Upper lobe of left lung (tissue), 6 donors: ENCODE measurements at regions not wholly inside any gene's neighbourhood (a gene's known extent, or its start where the extent isn't known, plus 50 kb on each side); places are given as distances from the start of the nearest gene placed in this dataset.

Experiments used
- ATAC-seq, 2 donors: fragments of 200-7000 bp; cut with Tn5 transposase; one replicate each; pipeline ENCODE4 v1.9.1; 2022; ENCODE audit warnings: mild to moderate bottlenecking in 2 of 2, moderate library complexity in 2 of 2; ENCODE audit not compliant: low FRiP score in 2 of 2
- DNase-seq, 2 donors: peaks; one replicate each; pipeline ENCODE4 v3.0.0-alpha.2; 2019 to 2020
- H3K27ac ChIP-seq, 4 donors: fragments of 200-600 bp; sonication (generic); one replicate each; pipeline ENCODE4 v1.5.1; 2016 to 2019
- H3K27me3 ChIP-seq, 4 donors: fragments of 200-600 bp; sonication (generic); one replicate each; pipeline ENCODE4 v1.5.1; 2017 to 2019
- H3K36me3 ChIP-seq, 4 donors: fragments of 200-600 bp; sonication (generic); one replicate each; pipeline ENCODE4 v1.5.1; 2016 to 2019
- H3K4me1 ChIP-seq, 4 donors: fragments of 200-600 bp; sonication (generic); one replicate each; pipeline ENCODE4 v1.5.1; 2018 to 2019
- H3K4me3 ChIP-seq, 4 donors: fragments of 200-600 bp; sonication (generic); one replicate each; pipeline ENCODE4 v1.5.1; 2017 to 2019; ENCODE audit warnings: mild to moderate bottlenecking in 2 of 4, moderate library complexity in 1 of 4
- H3K9me3 ChIP-seq, 4 donors: fragments of 200-600 bp; sonication (generic); one replicate each; pipeline ENCODE4 v1.5.1; 2018 to 2019
- CTCF ChIP-seq, 6 experiments: fragments of 450-650 bp in 4 of 6; fragments of 200-600 bp in 2 of 6; sonication (generic) in 2 of 6; IDR thresholded peaks; one replicate each; pipeline ENCODE4 v1.5.1; 2016 to 2019; ENCODE audit warnings: antibody characterized with exemption in 6 of 6
- EP300 ChIP-seq, 4 donors: sonication (generic); formaldehyde crosslinking; IDR thresholded peaks; one replicate each; pipeline ENCODE4 v1.5.1; 2017; ENCODE audit warnings: antibody characterized with exemption in 4 of 4, control low read depth in 2 of 4
- POLR2A ChIP-seq, 4 donors: fragments of 450-650 bp; IDR thresholded peaks; one replicate each; pipeline ENCODE4 v1.5.1; 2016 to 2017; ENCODE audit warnings: antibody characterized with exemption in 4 of 4, mild to moderate bottlenecking in 2 of 4
- POLR2AphosphoS5 ChIP-seq, 2 donors: sonication (generic); formaldehyde crosslinking; IDR thresholded peaks; one replicate each; pipeline ENCODE4 v1.5.1; 2017; ENCODE audit warnings: antibody characterized with exemption in 2 of 2
- WGBS, 2 donors: methylation state at CpG; one replicate each; pipeline ENCODE4 v1.1.5; 2017 to 2018; 5-methylcytosine and 5-hydroxymethylcytosine counted together
- donor health status: DM: no; HTN: no; CAD: no; lungs with moderate emphysema.
- donor health status: DM: no; HTN: yes; CAD: no; lungs with severe emphysema.

- TF ChIP-seq POLR2A (IDR thresholded peaks at IDR 0.05) (no peak), EP300 (IDR thresholded peaks at IDR 0.05) (no peak), POLR2AphosphoS5 (IDR thresholded peaks at IDR 0.05) (no peak), CTCF (IDR thresholded peaks at IDR 0.05) (no peak)
- no peak for DNase-seq
- Histone ChIP-seq H3K9me3 (no peaks in the 10 kb centered on the region), H3K4me3 (no peak overlapping the region), H3K27ac (no peak overlapping the region), H3K27me3 (no peaks in the 10 kb centered on the region), H3K36me3 (no peaks in the 10 kb centered on the region), H3K4me1 (peaks cover 51 to 59% (median 57%) of the 10 kb centered on the region in 4 donors)
- WGBS, 2 donors = 88 to 89% methylated on average over 6 to 7 of the region's 7 CpGs
- ATAC-seq = no peak
These were observed 93.4 kb upstream of the GSE1 start for GRCh38 chr16:85519540-85520231.

- DNase-seq = peak in 1 of 2 donors; percentile 93
- H3K27ac ChIP-seq = peak overlapping the region in 3 of 4 donors; percentile 2 to 61 (median 59)
- no peaks in the 10 kb centered on the region for H3K36me3 ChIP-seq
- no peak overlapping the region for H3K4me3 ChIP-seq
- H3K4me1 ChIP-seq = peaks cover 44 to 55% (median 51%) of the 10 kb centered on the region in 4 donors
- 74 to 90% methylated on average over 20 of the region's 20 CpGs for WGBS, 2 donors
- ATAC-seq = peak; percentile 50 to 69
- peak in 1 of 2 donors; percentile 71 for TF ChIP-seq POLR2AphosphoS5 (IDR thresholded peaks at IDR 0.05)
- peak in 2 of 6 experiments; percentile 11 to 21 for TF ChIP-seq CTCF (IDR thresholded peaks at IDR 0.05)
- no peak for TF ChIP-seq POLR2A (IDR thresholded peaks at IDR 0.05)
- peak in 1 of 4 donors; percentile 74 for TF ChIP-seq EP300 (IDR thresholded peaks at IDR 0.05)
- H3K27me3 ChIP-seq = no peaks in the 10 kb centered on the region
- no peaks in the 10 kb centered on the region for H3K9me3 ChIP-seq
These were observed 92.1 kb upstream of the GSE1 start for GRCh38 chr16:85520853-85521521.

- H3K9me3 ChIP-seq = no peaks in the 10 kb centered on the region
- DNase-seq (no peak), ATAC-seq (no peak)
- H3K27ac ChIP-seq = peak overlapping the region in 2 of 4 donors; percentile 59 to 61
- no peak for TF ChIP-seq CTCF (IDR thresholded peaks at IDR 0.05)
- no peak for TF ChIP-seq EP300 (IDR thresholded peaks at IDR 0.05)
- TF ChIP-seq POLR2AphosphoS5 (IDR thresholded peaks at IDR 0.05) = no peak
- TF ChIP-seq POLR2A (IDR thresholded peaks at IDR 0.05) = no peak
- no peaks in the 10 kb centered on the region for H3K36me3 ChIP-seq
- H3K4me1 ChIP-seq = peaks cover 45 to 56% (median 51%) of the 10 kb centered on the region in 4 donors
- H3K4me3 ChIP-seq = no peak overlapping the region
- H3K27me3 ChIP-seq = no peaks in the 10 kb centered on the region
- 66 to 67% methylated on average over 9 to 16 of the region's 21 CpGs for WGBS, 2 donors
These were observed 91.4 kb upstream of the GSE1 start for GRCh38 chr16:85521552-85522307.

GRCh38 chr16:85522308-85522841 is 90.7 kb upstream of the GSE1 start:
- DNase-seq (no peak), ATAC-seq (no peak)
- H3K9me3 ChIP-seq = no peaks in the 10 kb centered on the region
- no peaks in the 10 kb centered on the region for H3K27me3 ChIP-seq
- H3K27ac ChIP-seq = peak overlapping the region in 2 of 4 donors; percentile 9 to 61
- WGBS, 2 donors = 85 to 96% methylated on average over 12 of the region's 13 CpGs
- TF ChIP-seq CTCF (IDR thresholded peaks at IDR 0.05) (no peak), POLR2AphosphoS5 (IDR thresholded peaks at IDR 0.05) (no peak), POLR2A (IDR thresholded peaks at IDR 0.05) (no peak), EP300 (IDR thresholded peaks at IDR 0.05) (no peak)
- H3K4me3 ChIP-seq = no peak overlapping the region
- H3K36me3 ChIP-seq = no peaks in the 10 kb centered on the region
- peaks cover 50 to 62% (median 52%) of the 10 kb centered on the region in 4 donors for H3K4me1 ChIP-seq
